DMS153 treated with DMSO at 0.1 percent for 48 hours (cell line): ENCODE measurements at regions not wholly inside any gene's neighbourhood (a gene's known extent, or its start where the extent isn't known, plus 50 kb on each side); places are given as distances from the start of the nearest gene placed in this dataset.
"Not testable (repeated sequence)": the region's sequence is repeated elsewhere in the genome, so short reads cannot be mapped to it uniquely, and the experiment has no call there.

ENCODE experiments used
- DNase-seq: peaks from one replicate; lab custom pipeline; 2025; ENCODE audit not compliant: unreplicated experiment; lab: John Stamatoyannopoulos, UW

- no peak for DNase-seq
Measured at GRCh38 chr9:29245351-29245750, 1672.1 kb upstream of the C9orf72 start.

- not testable (repeated sequence) for DNase-seq
Measured at GRCh38 chr9:29270400-29270799, 1697.1 kb upstream of the C9orf72 start.

- DNase-seq, result no peak
Measured at GRCh38 chr9:29282121-29282520, 1708.8 kb upstream of the C9orf72 start.

GRCh38 chr9:29285818-29286217 lies 1712.5 kb upstream of the C9orf72 start:
- no peak for DNase-seq

GRCh38 chr9:29289365-29289764 lies 1716.1 kb upstream of the C9orf72 start:
- no peak for DNase-seq

GRCh38 chr9:29290516-29290915 lies 1717.2 kb upstream of the C9orf72 start:
- no peak for DNase-seq

- DNase-seq, result no peak
Measured at GRCh38 chr9:29297592-29297991, 1724.3 kb upstream of the C9orf72 start.

- DNase-seq, result no peak
Measured at GRCh38 chr9:29311221-29311620, 1737.9 kb upstream of the C9orf72 start.

GRCh38 chr9:29312327-29312726 lies 1739.0 kb upstream of the C9orf72 start:
- no peak for DNase-seq

GRCh38 chr9:29319736-29320513 lies 1746.6 kb upstream of the C9orf72 start:
- DNase-seq, result no peak

- no peak for DNase-seq
Measured at GRCh38 chr9:29322240-29322639, 1749.0 kb upstream of the C9orf72 start.

- no peak for DNase-seq
Measured at GRCh38 chr9:29325894-29326293, 1752.6 kb upstream of the C9orf72 start.

- DNase-seq, result no peak
Measured at GRCh38 chr9:29332789-29333188, 1759.5 kb upstream of the C9orf72 start.

- DNase-seq, result no peak
Measured at GRCh38 chr9:29336281-29336680, 1763.0 kb upstream of the C9orf72 start.

GRCh38 chr9:29339387-29339786 lies 1766.1 kb upstream of the C9orf72 start:
- no peak for DNase-seq

- no peak for DNase-seq
Measured at GRCh38 chr9:29348999-29349398, 1775.7 kb upstream of the C9orf72 start.

GRCh38 chr9:29389421-29389820 lies 1816.1 kb upstream of the C9orf72 start:
- no peak for DNase-seq

GRCh38 chr9:29390859-29391258 lies 1817.6 kb upstream of the C9orf72 start:
- no peak for DNase-seq

GRCh38 chr9:29393064-29393463 lies 1819.8 kb upstream of the C9orf72 start:
- DNase-seq, result no peak

- DNase-seq, result no peak
Measured at GRCh38 chr9:29394855-29395254, 1821.6 kb upstream of the C9orf72 start.

GRCh38 chr9:29397148-29397547 lies 1823.9 kb upstream of the C9orf72 start:
- DNase-seq, result no peak

GRCh38 chr9:29416204-29416603 lies 1842.9 kb upstream of the C9orf72 start:
- DNase-seq, result no peak

GRCh38 chr9:29422438-29422837 lies 1849.2 kb upstream of the C9orf72 start:
- DNase-seq, result no peak
